NCI-H2196 (cell line): ENCODE measurements at regions not wholly inside any gene's neighbourhood (a gene's known extent, or its start where the extent isn't known, plus 50 kb on each side); places are given as distances from the start of the nearest gene placed in this dataset.
"Not testable (repeated sequence)": the region's sequence is repeated elsewhere in the genome, so short reads cannot be mapped to it uniquely, and the experiment has no call there.

ENCODE experiments used
- DNase-seq: peaks from one replicate; lab custom pipeline; 2025; ENCODE audit not compliant: unreplicated experiment; lab: John Stamatoyannopoulos, UW

DNA sequence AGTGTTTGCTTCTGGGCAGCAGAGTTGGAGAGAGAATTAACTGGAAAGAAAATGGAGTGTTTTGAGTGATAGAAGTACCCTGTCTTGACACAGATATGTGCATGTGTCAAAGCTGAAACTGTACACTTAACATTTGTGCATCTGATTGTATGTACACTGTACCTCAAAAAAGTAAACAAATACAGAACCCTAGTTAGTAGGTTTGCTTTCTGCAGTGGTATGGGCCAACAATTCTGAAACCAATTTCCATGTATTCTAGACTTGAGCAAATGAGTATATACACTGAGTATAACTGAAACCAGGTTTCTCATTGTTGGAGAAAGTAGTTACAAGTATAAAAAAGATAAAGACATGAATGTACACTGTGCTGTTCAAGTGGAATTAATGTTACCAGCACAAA is 52.4 kb downstream of the ELAPOR2 start:
- no peak for DNase-seq

DNA sequence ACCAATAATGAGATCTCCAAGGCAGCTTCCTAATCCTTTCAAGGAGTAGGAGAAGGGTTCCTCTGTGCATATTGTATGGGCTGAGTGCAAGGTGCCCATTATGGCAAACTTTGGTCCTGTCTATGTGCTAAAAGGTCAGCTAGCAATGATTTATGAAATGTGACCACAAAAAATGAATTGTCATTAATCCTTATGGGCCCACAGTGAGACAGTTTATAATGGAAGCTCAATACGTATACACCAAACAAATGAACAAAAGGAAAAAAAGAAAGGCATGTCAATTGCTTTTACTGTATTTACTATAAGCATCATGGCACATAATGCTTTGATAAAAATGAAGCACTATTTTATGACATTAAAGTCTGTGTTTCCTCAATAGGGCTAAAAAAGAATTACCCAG is 54.5 kb downstream of the ELAPOR2 start:
- no peak for DNase-seq

DNA sequence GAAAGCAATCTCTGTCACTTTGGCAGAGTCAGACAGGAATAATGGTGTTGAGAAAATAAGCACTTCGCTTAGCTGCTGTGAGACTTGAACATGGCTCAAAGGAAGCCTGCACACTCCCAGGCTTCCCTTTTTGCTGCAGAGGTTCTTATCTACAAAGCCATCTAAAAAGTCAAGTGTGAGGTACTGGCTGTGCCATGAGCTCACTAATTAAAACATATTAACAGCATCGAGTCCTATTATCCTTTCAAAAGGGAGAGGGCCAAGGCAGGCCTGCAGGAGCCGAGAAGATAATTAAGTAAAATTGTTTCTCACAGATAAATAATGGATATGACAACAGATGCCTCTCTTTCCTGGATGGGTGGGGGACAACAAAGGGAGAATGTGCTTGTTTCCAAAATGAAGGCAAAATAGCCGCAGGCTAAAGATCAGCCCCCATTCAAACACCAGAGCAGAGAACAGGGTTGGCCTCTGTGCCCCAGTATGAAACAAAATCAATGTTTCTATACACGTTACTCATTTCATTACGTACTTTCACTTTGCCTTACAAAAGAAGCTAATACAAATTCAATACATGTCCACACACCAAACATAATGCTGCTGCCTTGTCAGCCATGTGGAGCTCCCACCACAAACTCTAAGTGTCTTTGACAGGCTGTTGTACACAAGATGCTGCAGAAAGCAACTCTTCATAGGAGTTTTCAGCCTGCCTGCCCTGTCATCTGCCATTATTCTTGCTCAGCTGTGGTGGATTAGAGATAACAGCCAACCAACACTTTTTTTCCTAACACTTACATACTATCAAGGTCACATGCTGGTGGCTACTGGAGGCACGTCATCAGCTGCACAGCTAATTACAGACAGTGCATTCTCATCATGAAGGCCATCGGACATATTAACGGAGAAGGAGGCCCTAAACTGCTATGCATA is 55.3 kb downstream of the ELAPOR2 start:
- no peak for DNase-seq

DNA sequence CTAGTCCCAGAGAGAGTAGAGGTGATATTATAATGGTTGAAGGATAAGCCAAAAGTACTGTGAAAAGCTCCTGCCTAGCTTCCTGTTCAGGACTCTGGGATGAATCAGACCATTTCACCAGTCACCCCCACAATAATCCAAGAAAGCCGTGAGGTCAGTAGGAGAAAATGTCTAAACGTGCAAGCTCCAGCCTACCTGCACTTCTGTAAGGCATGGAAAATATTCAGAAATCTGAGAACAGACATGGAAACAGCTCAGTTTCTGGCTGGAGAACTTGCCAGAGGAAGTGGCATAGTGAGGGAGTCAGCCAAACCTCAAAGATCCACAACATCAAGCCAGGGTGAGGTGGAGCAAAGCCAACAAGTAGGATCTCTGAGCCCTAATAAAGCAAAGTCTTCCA is 58.2 kb downstream of the ELAPOR2 start:
- DNase-seq, result no peak

DNA sequence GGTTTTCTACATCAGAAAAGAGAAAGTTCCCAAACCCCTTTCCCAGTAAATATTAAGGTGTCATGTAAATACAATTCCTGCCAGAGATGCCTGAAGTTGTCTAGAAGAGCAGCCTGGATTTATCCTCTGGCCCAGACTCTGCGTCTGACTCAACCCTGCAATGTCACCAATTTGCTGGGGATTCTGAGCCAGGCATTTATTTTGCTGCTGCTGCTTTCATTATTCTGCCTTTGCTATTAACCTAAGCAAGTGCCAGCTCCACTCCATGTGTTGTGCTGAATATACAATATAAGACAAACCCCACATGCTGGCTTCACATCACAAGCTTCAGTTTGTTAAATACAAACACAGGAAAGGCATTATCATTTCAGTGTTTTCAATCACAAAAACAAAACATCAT is 59.1 kb downstream of the ELAPOR2 start:
- DNase-seq, result no peak

DNA sequence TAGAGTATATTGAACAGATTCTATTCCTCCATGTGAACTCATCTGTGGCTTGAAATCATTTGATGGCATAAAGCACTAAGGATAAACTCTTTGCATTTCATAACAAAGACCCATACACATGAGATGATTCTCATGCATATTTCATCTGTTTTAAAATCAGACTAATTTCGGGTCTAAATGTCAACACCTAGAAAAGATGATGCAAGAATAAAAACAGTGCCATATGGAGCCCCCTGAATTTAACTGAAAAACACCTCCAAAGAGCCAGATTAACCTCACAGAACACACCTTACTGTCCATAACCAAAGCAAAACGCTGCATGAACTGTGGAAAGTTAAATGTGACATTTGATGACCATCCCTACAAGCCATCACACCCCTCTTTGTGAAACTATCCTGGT is 59.7 kb downstream of the ELAPOR2 start:
- DNase-seq, result no peak

DNA sequence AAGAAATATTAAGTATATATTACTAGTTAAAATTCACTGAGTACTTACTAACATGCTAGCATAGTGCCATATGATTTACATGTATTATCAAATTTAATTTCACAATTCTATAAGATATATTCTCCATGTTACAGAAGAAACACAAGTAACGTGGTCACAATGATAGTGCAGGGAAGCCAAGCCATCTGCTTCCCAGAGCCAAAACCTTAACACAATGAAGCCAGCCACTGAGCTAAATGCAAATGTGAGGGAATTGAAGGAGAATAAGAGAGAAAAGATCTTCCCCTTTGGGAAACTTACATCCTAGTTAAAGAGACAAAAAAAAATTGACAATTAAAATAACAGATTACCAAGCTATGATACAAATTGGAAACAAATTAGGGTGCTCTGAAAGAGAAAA is 63.6 kb downstream of the ELAPOR2 start:
- DNase-seq, result no peak

DNA sequence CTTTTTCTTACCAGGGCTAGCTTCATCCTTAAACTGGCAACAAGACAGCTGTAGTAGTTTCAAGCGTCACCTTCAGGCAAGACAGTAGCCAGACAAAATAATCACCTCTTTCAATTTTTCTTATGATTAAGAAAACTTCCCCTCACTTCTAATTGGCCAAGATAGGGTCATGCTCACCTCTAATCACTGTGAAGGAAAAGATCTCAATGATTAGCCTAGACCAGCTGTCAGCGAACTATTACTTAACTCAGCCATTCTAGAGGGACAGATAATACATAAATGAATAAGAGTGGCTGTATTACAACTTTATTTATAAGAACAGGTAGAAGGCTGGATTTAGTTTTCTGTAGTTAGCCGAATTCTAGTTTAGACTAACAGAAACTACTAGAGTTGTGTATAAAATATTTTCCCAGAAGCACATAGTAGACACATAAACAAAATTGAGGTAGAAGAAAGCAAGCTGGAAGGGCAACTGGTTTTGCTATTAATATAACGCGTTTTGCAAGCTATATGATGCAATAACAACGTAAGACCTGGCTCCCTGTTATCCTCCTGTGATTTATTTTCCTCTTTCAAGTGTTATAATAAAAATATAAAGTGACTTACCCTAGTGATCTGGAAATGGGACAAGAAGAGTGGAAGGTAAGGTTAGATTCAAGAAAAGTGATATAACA is 64.3 kb downstream of the ELAPOR2 start:
- no peak for DNase-seq

DNA sequence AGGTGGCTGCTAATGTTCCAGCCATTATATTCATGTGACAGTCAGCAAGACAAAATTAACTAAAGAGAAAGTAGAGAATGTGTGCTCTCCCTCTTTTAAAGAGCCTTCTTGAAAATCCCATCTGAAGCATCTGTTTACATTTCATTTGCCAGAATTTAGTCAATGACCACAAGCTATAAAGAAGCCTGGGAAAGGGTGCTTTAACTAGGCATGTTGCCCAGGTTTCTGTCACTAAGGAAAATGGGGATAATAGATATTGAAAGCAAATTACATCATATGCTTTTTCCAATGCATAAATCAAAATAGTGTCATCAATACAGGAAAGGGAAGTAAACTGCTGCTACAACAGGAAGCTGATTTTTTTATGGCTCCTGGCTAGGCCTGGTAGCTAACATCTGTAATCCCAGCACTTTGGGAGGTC is 67.7 kb downstream of the ELAPOR2 start:
- DNase-seq, result peak; percentile 40

DNA sequence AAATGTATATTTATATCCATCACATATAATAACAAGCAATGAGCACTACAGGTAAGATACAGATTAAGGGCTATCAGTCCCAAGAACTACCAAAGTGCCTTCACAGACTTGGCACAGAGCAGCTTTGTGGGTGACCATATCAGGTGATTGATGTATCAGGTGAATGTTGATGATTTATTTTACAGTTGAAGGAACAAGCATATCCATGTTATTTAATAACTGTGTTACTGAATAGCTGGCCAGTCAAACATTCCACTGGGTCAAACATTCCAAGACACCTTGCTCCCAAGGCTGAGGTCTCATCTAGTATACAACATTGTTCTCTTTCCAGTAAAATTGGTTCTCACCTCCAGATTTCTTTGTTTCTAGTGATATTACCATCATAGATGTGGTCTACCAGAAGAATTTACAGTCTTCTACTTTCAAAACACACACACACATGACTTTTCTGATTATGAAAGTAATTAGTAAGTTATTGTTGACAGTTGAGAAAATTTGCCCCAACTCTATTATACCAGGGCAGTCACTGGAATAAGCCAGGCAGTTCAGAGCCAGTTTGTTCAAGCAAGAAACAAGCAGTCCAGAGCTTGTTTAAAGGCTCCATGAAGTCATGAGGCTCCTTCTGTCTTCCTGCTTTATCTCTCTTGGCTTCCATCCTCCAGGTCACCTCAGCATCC is 68.2 kb downstream of the ELAPOR2 start:
- DNase-seq, result no peak

DNA sequence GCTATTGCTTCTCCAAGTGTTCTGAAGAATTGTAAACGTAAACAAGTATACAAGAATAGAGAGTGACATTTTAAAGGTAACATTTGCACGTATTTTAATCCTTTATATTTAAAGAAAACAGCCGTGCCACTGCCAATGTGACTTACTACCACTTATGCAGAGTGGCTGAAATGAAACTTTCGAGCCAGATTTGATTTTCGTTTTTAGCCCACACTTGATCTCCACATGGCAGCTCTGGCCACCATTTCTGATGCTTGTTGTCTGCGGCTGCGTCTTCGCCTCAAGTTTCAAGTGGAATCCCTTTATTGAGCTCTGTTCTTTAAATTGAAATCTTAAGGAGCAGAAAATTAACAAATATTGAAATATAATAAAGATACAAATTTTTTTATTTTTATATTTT is 70.0 kb downstream of the ELAPOR2 start:
- DNase-seq, result no peak

DNA sequence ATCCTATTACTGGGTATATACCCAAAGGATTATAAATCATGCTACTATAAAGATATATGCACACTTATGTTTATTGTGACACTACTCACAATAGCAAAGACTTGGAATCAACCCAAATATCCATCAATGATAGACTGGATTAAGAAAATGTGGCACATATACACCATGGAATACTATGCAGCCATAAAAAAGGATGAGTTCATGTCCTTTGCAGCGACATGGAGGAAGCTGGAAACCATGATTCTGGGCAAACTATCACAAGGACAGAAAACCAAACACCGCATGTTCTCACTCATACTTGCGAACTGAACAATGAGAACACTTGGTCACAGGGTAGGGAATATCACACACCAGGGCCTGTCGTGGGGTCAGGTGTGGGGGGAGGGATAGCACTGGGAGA is 71.6 kb downstream of the ELAPOR2 start:
- DNase-seq, result not testable (repeated sequence)

DNA sequence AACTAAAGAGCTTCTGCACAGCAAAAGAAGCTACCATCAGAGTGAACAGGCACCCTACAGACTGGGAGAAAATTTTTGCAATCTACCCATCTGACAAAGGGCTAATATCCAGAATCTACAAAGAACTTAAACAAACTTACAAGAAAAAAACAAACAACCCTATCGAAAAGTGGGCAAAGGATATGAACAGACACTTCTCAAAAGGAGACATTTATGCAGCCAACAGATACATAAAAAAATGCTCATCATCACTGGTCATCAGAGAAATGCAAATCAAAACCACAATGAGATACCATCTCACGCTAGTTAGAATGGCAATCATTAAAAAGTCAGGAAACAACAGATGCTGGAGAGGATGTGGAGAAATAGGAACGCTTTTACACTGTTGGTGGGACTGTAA is 72.1 kb downstream of the ELAPOR2 start:
- DNase-seq, result not testable (repeated sequence)

DNA sequence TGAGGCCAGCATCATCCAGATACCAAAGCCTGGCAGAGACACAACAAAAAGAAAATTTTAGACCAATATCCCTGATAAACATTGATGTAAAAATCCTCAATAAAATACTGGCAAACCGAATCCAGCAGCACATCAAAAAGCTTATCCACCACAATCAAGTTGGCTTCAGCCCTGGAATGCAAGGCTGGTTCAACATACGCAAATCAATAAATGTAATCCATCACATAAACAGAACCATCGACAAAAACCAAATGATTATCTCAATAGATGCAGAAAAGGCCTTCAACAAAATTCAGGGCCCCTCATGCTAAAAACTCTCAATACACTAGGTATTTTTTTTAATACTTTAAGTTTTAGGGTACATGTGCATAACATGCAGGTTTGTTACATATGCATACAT is 74.1 kb downstream of the ELAPOR2 start:
- not testable (repeated sequence) for DNase-seq

DNA sequence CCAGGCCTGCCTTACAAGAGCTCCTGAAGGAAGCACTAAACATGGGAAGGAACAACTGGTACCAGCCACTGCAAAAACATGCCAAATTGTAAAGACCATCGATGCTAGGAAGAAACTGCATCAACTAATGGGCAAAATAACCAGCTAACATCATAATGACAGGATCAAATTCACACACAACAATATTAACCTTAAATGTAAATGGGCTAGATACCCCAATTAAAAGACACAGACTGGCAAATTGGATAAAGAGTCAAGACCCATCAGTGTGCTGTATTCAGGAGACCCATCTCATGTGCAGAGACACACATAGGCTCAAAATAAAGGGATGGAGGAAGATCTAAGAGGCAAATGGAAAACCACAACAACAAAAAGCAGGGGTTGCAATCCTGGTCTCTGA is 75.8 kb downstream of the ELAPOR2 start:
- not testable (repeated sequence) for DNase-seq

DNA sequence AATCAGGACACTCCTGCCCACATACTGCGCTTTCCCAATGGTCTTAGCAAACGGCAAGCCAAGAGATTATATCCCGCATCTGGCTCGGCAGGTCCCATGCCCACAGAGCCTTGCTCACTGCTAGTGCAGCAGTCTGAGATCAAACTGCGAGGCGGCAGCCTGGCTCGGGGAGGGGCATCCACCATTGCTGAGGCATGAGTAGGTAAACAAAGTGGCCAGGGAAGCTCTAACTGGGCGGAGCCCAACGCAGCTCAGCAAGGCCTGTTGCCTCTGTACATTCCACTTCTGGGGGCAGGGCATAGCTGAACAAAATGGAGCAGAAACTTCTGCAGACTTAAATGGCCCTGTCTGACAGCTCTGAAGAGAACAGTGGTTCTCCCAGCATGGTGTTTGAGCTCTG is 77.5 kb downstream of the ELAPOR2 start:
- not testable (repeated sequence) for DNase-seq

DNA sequence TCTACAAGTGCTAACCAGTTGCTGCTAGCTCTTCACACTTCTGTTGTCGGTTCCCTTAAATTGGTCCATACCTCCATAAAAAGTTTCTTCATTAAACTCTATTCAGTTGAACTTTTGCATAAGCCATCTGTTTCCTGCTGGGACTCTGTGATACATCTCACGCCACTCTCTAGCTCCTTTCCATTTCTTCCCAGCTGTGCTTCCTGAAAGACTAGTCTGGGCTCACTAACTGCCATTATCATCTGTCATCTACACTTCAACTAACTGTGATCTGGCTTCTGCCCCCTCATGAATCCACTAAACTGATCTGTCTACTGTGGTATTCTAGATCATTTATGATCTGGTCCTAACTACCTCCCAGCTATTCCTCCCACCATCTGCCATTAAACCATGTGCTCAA is 78.3 kb downstream of the ELAPOR2 start:
- DNase-seq, result no peak

DNA sequence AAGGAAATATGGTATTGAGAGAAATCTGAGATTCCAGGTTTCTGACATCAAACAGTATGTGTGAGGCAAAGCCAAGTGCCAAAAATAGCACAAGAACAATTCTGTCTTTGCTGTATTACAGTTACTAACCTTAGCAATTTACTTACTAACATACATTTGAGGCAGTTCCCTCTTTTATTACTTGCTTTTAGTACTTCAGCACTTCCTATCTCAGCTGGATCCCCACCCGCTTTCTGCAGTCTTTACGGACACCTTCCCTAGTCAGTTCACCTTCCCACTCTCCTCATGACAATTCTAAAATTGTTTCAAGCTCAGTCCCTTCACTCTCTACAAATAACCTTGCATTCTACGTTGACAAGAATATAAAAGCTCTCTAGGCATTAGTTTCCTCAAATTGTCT is 79.2 kb downstream of the ELAPOR2 start:
- no peak for DNase-seq

DNA sequence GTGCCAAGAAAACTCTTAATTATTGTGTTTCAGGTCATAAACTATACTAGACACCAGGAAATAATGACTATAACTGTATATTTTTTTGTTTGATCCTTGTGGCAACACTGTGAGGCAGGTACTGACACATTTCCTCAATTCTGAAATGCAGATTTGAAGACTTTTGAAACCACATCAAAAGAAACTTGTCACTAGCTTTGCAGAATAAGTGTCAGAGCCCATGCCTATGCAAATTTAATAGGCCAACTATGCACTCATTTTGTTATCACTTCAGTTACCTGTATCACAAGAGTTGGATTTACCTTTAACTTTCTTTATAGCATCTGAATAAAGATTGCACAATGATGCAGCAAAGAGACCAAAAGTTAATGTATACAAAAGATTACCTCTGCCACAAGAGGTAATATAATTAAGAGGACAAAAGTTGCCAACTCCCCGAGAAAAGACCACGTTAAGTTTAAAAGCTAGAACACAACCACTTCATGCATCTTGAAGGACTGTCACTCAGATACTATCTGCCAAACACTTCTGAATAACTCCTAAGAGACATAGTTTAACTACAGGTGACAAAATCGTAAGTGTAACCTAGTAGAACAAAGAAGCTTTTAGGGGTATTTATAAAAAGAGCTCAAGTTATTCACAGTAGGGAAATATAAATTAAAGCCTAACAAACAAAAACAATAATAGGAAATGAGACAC is 80.5 kb downstream of the ELAPOR2 start:
- DNase-seq, result no peak

DNA sequence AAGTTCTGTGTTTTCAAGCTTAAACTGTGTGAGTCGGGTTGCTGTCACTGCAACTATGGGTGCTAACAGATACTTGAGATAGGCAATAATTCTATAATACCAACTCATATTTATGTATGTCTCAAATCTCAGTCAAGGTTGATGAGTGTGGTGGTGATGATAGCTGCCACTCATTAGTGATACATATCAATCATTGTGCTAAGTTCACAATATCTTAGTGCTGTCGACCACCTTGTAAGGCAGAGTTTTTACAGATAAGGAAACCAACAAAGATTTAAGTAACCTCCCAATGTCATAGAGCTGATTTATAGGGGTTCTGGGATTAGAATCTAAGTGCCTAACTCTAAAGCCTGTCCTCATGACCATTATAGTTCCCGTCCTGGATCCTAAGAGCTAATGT is 82.5 kb downstream of the ELAPOR2 start:
- no peak for DNase-seq

DNA sequence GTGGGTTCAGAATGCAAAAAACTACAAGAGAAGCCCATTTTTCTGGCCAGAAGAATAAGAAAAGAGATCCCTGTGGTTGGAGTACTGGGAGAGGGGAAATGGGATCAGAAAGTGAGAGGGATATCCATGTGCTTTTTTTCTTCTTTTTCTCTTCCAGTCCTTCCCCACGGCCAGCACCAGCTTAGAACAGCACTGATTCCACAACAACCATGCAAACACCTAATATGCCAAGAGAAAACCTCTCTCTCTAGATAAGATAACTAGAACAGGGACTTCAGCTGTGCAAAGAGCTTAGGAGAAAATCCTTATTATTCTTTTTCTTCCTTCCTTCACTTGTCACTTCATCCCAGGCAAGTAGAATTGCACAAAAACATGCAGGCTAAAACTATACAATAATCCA is 83.5 kb downstream of the ELAPOR2 start:
- no peak for DNase-seq
